Lower leg skin (tissue), 3 donors: ENCODE measurements at regions not wholly inside any gene's neighbourhood (a gene's known extent, or its start where the extent isn't known, plus 50 kb on each side); places are given as distances from the start of the nearest gene placed in this dataset.

Experiments used
- POLR2A ChIP-seq, 2 donors: fragments of 450-650 bp; IDR thresholded peaks; one replicate each; pipeline ENCODE4 v1.6.1; 2016 to 2017; ENCODE audit warnings: antibody characterized with exemption in 2 of 2, mild to moderate bottlenecking in 1 of 2, moderate library complexity in 1 of 2
- TF ChIP-seq, protein P1 (sequence below), 3 donors: fragments of 450-650 bp; IDR thresholded peaks; one replicate each; pipeline ENCODE4 v1.5.1; 2016; ENCODE audit warnings: antibody characterized with exemption in 3 of 3, mild to moderate bottlenecking in 3 of 3, moderate library complexity in 2 of 3

DNA sequence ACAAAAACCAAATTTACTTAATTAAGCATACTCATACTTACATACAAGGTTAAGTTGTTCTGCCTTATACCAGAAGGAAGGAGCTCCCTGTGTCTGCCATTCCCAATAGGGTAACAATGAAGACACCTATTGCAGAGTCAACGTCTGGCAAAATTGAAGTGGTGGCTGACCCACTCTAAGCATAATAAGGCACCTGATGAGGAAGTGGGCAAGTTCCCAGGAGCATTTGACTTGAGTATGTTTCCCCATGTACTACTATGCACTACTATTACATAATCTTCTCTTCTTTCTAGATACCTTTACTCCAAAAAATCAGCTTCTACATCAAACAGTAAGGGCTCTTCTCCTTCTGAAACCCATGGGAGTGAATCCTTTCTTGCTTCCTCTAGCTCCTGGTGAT is 591.5 kb downstream of the PPARGC1A start:
- no peak for TF ChIP-seq POLR2A (IDR thresholded peaks at IDR 0.05)
- TF ChIP-seq, protein P1, sequence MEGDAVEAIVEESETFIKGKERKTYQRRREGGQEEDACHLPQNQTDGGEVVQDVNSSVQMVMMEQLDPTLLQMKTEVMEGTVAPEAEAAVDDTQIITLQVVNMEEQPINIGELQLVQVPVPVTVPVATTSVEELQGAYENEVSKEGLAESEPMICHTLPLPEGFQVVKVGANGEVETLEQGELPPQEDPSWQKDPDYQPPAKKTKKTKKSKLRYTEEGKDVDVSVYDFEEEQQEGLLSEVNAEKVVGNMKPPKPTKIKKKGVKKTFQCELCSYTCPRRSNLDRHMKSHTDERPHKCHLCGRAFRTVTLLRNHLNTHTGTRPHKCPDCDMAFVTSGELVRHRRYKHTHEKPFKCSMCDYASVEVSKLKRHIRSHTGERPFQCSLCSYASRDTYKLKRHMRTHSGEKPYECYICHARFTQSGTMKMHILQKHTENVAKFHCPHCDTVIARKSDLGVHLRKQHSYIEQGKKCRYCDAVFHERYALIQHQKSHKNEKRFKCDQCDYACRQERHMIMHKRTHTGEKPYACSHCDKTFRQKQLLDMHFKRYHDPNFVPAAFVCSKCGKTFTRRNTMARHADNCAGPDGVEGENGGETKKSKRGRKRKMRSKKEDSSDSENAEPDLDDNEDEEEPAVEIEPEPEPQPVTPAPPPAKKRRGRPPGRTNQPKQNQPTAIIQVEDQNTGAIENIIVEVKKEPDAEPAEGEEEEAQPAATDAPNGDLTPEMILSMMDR (IDR thresholded peaks at IDR 0.05): no peak
